GM19238 (cell line): ENCODE measurements at regions not wholly inside any gene's neighbourhood (a gene's known extent, or its start where the extent isn't known, plus 50 kb on each side); places are given as distances from the start of the nearest gene placed in this dataset.
"Not testable (repeated sequence)": the region's sequence is repeated elsewhere in the genome, so short reads cannot be mapped to it uniquely, and the experiment has no call there.

Source experiments
- DNase-seq: peaks from one replicate; pipeline ENCODE4 v3.0.0; 2011; ENCODE audit warnings: low spot score; ENCODE audit not compliant: insufficient read length

DNA sequence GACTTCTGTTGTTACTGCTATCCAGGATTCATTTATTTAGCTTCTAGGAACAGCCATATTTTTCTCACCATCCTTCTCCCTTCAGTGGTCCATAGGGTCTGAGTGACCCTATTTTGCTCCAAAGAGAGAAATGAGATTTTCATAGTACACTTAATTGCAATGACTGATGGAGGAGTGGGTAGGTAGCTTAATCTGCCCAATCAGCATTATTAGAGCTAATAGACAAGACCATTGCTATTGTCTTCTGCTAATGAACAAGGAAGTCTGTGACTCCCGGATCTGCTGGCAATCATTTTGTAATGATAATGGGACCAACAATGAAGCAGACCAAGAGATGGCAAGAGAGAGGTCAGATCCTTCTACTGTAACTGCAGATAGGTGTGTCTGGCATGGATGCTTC is 271.4 kb upstream of the SLC7A11 start:
- no peak for DNase-seq

DNA sequence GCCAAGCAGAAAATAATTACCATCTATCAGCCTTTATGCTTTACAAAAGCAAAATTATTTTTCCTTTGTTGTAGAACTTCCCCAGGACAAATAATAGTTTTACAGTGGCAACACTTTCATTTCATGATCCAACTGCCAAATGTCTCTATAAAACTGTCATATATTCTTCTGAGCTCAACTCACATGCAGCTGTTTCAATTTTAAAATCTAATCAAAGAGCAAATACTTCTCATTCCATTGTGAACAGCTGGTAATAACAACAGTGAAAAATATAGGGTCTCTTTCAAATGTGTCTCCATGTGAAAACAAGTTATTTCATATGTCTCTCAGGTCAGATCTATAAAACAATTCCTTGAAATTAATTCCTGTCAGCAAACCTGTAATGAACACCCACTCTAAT is 270.6 kb upstream of the SLC7A11 start:
- no peak for DNase-seq

DNA sequence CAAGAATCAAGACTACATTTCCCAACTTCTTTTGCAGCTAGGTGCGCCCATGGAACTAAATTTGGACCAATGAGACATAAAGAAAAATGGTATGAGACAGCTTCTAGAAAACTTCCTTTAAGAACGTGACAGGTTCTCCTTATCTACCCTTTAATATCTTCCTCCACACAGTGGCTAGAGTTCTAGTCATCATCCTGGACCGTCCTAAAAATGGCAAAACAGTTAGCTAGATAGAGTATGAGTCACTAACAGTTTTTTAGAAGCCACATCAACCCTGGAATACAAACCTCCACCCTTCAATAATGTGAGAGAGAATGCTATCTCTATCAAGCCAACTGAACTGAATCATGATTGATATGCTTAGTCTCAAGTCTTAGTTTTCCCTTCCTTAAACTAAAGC is 267.9 kb upstream of the SLC7A11 start:
- DNase-seq = no peak

DNA sequence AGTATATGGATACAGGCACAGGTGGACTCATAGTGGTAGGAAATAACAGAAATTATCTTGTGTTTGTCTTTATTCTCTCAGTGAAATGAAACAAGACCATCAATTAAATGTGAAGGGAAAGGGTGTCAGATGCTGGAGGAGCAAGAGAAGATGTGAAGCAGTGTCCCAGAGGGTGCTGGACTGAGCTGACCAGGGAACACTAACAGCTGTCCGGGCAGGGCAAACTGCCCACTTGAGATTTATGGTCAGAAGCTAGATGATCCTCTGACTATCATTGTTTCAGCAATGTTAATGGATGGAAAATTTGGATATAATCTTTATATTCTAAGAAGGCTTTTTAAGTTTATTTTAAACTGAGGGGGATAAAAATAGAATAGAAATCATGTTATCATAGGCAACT is 267.2 kb upstream of the SLC7A11 start:
- DNase-seq = no peak

DNA sequence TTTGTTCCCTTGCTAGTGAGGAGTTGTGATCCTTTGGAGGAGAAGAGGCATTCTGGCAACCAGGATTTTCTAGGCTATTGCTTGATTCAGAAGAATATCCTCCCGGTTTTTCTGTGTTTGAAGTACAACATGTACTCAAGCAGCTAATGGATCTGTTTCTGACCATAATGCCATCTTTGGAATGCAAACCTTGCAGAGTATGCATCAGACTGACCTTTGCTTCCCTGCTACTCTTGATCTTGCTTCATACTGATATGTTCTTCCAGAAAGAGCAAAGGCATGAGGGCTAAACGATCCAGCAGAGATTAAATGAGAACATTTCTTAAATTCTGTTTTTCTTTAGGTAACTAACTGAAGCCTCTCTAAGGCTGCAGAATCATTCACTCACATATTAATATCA is 265.4 kb upstream of the SLC7A11 start:
- no peak for DNase-seq

DNA sequence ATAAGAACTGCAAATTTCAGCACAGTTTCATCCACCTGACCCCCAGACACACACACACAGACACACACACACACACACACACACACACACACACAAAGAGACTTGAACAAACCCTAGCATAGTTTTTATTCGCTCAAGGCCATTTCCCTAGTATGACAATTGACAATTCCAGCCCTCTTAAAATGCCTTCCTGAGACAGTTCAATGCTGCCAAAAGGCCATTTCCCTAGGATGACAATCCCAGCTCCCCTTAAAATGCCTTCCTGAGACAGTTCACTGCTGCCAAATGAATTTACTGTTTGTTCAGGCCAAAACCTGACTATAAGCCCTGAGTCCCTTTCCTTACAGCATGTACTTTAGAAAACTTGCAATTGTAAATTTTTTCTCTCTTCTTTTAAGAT is 259.5 kb upstream of the SLC7A11 start:
- DNase-seq = no peak

DNA sequence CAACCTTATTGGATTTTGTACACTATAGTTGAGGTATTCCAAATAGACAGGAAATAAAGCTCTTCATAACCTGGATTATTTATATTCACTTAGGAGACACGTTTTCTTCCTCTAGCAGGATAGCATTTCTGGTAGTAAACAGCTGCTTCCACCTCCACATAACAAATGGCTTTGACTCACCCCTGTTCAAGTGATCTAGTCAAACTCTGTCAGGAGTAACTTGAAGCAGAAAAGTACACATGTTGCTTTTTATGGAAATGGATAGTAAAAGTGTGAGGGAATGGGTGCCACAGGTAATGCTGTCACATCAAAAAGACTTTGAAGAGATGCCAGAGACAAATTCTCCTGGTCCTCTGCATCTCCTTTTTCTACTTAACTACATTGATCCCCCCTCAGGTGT is 258.7 kb upstream of the SLC7A11 start:
- no peak for DNase-seq

DNA sequence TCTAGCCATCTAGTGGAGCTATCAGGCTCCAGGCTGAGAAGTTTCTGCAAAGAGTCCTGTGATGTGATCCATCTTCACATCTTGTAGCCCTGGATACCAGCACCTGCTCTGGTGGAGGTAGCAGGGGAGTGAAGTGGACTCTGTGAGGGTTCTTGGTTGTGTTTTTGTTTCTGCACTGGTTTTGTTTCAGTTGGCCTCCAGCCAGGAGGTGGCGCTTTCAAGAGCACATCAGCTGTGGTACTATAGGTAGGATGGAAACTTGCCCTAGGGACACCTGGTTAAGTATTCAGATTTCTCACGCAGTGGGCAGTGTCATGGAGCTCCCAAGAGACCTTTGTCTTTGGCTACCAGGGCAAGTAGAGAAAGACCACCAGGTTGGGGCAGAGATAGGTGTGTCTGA is 257.5 kb upstream of the SLC7A11 start:
- no peak for DNase-seq

DNA sequence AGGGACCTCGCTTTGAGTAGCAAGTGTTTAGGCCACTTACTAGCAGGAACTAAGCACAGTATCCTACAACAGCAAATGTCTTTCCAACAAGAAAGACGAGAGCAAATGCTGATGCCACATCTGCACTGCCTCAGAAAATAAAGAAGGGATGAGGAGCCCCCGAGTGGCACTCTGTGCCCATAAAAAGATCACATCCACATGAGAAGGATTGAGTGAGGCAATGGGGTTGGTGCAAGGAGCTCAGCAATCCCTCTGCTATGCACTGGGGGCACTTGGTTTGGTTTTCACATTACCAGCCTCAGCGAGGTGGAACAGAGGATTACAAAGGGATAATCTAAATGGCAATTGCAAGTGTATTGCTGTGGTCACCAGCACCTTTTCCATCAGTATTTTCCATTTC is 252.8 kb upstream of the SLC7A11 start:
- no peak for DNase-seq

DNA sequence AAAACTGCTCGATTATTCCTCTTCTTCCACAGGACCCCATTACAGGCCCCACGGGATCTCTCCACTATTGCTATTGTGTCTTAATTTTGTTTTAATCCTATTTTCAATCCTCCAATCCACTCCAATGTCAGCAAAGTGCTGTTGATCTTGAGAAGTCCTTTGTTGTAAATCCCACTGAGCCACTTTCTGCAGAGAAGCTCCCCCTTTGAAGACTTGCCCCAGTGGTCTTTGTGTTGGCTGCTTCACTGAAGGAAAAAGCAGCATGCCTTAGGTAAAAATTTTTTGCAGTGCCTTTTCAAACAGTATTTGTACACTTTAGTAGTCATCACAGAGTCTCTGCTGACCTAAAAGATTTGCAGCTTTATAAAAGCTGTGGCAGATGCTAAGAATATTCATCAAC is 252.0 kb upstream of the SLC7A11 start:
- no peak for DNase-seq

DNA sequence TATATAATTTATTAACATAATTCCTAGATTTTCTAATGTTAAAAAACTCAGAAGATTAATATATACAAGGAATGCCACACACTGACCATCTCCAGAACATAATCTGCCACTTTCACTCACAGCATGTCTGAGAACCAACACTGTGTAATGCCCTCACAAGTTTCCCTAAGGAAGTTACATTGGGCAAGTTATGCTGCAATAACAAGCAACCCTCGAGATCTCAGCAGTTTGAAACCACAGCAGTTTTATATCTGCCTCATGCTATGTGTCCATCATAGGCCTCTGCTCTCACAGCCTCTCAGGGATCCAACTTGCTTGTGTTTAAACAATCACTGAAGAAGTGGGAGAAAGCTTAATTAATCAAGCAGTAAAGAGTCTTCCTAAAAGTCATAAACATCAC is 250.0 kb upstream of the SLC7A11 start:
- DNase-seq = no peak

DNA sequence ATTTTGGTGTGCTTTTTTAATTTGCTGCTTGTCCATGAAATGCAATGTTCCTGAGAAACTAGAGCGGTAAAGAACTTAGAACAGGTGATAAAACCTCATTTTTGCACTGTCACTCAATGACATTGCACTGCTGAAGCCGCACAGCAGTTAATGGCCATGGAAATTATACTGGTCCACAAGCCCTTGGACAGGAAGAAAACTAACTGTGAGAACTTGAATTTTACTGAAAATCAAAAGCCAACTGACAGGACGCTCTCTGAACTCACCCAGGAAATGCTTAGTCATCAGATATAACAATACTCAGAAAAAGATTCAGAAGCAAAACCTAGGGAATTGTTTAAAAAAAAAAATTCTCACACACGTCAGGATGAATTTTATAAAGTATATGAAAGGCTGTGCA is 246.4 kb upstream of the SLC7A11 start:
- no peak for DNase-seq

DNA sequence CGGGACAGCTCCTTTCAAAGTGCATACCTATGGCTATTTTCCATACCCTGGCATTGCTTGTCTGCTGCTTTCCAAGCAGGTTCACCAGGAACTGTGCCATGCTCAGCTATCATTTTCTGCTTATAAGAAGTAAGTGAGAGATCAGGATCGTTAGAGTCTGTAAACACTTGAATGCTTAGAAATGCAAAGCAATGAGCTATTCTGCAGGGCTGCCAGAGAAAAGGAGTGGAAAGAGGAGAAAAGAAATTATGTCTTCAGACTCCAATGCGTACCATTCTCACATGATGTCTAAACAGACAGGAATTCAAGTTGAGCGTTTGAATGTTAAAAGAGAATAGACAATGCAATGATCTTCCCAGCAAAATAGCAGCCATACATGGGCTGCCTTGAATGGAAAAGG is 245.5 kb upstream of the SLC7A11 start:
- no peak for DNase-seq

DNA sequence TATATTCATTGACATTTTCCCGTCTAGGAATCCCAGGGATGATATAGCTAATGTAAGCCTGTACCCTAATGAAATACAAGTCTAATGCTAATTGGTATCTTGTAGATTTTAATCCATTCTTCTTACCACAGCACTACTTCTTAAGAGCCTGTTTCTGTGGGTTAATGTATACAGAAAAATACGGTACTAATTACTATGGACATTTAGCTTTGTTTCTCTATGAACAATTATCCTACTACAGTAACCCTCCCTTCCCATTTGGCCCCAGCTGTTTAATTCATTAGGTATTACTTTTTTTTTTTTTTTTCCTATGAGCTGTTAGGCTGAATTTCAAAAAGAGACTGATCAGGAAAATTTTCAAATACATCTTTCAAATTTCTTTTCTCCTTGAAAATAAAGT is 245.1 kb upstream of the SLC7A11 start:
- DNase-seq = no peak

DNA sequence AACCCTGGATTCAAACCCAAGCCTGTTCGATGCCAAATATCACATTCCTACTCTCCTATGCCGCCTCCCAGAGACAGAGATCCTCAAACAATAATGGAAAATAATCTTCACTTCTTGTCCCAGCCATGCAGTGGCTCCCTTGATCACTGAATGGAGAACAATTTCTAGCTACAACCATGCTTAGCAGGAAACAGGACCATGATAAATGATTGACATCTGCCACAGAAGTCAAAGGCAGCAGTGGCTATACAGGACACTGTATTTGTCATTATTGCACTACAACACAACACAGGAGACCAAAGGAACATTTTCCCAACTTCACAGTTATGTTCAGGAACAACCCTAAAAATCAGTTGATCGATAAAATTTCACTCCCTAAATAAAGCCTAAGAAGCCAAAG is 243.3 kb upstream of the SLC7A11 start:
- no peak for DNase-seq

DNA sequence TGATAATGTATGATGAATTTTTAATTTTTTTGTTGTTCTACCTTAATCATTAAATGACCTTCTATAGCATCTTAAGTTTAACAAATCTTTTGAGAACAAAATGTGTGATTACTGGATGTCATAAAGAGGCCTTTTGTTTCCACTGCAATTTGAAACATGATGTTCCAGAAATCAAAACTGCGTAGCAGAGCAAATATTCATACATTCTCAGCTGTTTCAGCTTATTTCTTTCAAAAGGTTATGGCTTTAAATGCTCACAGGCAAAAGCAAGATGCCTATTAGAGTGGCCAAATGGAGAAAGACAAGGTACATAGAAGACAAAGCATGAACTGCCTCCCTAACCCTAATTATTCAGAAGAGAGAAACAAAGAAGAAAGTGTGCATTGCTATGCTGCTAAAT is 233.0 kb upstream of the SLC7A11 start:
- DNase-seq = no peak

DNA sequence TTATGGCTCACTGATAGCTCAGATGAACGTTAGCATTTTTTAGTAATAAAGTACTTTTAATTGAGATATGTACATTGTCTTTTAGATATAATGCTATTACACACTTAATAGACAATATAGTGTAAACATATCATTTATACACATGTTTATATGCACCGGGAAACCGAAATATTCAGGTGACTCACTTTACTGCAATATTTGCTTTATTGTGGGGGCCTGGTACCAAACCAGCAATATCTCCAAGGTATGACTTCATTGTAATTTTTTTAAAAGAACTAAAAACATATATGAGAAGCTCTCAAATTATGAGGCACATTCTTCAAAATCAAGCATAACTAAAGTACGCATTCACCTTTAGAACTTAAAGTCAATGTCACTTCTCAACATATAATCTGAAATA is 231.2 kb upstream of the SLC7A11 start:
- no peak for DNase-seq

DNA sequence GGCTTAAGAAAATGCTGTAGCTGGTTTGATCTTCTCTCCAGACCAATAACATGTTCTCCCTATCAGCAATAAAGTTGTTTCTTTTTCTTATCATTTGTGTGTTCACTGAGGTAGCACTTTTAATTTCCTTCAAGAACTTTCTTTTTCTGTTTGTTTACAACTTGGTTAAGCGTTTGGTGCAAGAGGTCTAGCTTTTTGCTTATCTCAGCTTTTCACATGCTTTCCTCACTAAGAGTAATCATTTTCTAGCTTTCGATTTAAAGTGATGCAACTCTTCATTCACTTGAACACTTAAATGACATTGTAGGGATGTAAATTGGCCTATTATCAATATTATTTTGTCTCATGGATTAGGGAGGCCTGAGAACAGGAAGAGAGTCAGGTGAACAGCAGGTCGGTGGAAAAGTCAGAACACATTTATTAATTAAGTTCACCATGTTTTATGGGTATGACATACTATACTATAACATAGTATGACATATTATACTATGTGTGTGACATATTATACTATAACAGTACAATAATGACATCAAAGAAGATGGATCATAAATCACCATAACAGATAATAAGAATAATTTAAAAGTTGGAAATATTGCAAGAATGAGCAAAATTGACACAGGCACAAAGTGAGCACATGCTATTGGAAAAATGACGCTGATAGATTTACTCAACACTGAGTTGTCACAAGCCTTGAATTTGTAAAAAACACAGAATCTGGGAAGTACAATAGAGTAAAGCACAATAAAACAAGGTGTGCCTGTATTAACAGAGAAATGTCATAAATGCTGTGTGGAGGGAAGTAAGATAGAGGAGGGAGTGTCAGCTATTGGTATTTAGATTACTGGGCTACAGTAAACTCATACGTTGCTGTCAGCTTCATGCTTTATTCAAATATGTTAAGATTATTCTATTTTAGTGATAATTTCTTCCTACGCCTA is 218.6 kb upstream of the SLC7A11 start:
- DNase-seq = no peak

DNA sequence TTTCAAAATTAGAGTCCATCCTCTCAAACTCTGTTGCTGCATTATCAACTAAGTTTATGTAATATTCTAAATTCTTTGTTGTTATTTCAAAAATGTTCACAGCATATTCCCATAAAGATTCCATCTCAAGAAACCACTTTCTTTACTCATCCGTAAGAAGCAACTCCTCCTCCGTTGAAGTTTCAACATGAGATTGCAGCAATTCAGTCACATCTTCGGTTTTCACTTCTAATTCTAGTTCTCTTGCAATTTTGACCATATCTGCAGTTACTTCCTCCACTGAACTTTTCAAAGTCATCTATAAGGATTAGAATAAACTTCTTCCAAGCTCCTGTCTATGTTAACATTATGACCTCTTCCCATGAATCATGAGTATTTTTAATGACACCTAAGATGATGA is 216.6 kb upstream of the SLC7A11 start:
- DNase-seq = no peak

DNA sequence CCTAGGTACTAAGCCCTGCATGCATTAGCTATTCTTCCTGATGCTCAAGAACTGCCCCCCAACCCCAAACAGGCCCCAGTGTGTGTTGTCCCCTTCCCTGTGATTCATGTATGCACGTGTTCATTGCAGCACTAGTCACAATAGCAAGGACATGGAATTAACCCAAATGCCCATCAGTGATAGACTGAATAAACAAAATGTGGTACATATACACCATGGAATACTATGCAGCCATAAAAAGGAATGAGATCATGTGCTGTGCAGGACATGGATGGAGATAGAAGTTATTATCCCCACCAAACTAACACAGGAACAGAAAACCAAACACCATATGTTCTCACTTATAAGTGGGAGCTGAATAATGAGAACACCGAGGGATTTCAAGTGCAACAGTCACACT is 214.2 kb upstream of the SLC7A11 start:
- DNase-seq = not testable (repeated sequence)

DNA sequence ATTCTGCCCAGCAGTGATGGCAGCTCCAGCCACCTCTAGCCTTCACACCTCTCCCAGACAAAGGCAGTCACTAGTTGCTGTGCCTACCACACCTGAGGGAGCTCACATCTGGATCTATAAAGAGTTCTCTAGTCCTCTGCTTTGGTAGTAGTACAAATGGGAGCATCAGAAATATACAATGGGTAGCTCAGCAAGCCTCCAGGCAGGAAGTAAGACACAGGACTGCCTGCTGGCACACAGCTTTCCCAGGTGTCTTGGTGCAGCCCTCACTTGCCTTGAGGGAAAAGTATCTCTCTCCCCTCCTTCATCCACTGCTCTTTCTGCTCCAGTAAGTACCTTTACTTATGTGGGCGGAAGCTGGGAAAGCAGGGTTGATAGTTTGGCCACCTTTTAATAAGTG is 212.9 kb upstream of the SLC7A11 start:
- no peak for DNase-seq

DNA sequence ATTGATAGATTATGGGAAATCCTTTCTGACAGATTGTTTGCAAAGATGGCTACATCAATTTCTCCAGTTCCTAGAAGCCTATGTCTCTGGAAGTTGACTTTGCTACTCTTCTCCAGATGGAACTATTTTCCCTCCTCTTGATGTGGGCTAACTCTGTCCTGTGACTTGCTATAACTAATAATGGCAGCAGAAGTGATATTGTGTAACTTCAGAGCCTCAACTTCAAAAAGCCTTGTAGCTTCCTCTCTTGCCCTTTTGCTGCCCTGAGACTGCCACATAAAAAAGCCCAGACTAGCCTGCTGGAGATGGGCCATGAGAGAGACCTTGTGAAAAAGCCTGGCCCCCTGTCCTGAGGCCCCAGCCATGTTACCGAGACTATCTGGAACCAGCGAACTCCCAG is 210.7 kb upstream of the SLC7A11 start:
- no peak for DNase-seq

DNA sequence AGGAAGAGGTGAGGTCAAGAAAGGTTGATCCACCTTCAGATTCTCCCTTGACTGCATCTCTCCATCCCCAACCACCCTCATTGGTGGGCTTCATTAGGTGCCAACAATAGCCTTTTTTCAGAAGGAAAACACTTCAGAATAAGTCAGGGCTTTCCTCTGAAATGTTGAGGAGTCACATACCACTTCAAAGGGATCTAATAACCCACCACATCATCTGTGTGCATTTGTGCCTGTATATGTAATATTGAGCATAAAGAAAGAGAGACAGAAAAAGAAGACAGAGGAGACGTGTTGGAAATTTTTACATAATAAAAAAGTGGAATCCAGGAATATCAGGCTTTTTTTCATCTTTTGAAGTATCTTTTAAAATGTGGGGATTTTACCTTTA is 209.1 kb upstream of the SLC7A11 start:
- no peak for DNase-seq
